Eye (tissue), 1 donor: ENCODE measurements at regions not wholly inside any gene's neighbourhood (a gene's known extent, or its start where the extent isn't known, plus 50 kb on each side); places are given as distances from the start of the nearest gene placed in this dataset.
"Not testable (repeated sequence)": the region's sequence is repeated elsewhere in the genome, so short reads cannot be mapped to it uniquely, and the experiment has no call there.

Source experiments
- DNase-seq: peaks from one replicate; pipeline ENCODE4 v3.0.0-alpha.2; 2015

GRCh38 chr2:87199228-87199627 lies 177.6 kb upstream of the PLGLB1 start:
- not testable (repeated sequence) for DNase-seq

- not testable (repeated sequence) for DNase-seq
Measured at GRCh38 chr2:87204569-87205147, 183.0 kb upstream of the PLGLB1 start.

DNA sequence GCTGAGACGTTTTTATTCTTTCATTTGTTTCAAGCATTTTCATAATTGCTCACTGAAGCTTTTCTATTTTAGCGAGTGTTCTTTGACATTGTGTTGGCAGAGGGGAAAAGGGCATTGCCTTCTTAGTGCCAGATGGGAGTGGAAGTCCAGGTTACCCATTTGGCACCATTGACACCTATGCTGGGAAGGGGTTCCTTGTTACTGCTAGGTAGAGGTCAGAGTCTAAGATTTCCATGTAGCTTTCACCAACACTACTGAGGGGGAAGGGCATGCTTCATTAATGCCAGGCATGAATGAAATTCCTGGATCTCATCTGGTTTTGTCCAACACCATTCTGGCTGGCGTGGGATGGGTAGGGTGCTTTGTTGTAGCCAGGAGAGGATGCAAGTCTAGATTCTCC lies 191.3 kb upstream of the PLGLB1 start:
- DNase-seq = not testable (repeated sequence)

DNA sequence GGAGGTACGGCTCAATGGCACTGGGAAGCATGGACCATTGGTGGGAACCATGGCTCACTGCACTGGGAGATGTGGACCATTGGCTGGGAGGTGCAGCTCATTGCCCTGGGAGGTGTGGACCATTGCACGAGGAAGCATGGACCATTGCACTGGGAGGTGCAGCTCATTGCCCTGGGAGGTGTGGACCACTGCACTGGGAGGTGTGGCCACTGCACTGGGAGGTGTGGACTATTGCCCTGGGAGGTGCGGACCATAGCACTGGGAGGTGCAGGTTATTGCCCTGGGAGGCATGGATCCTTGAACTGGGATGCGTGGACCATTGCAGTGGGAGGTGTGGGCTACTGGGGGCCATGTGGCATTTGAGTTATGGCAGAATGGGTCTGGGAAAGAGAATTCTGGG lies 195.4 kb upstream of the PLGLB1 start:
- not testable (repeated sequence) for DNase-seq

GRCh38 chr2:87217741-87218410 lies 196.2 kb upstream of the PLGLB1 start:
- not testable (repeated sequence) for DNase-seq

DNA sequence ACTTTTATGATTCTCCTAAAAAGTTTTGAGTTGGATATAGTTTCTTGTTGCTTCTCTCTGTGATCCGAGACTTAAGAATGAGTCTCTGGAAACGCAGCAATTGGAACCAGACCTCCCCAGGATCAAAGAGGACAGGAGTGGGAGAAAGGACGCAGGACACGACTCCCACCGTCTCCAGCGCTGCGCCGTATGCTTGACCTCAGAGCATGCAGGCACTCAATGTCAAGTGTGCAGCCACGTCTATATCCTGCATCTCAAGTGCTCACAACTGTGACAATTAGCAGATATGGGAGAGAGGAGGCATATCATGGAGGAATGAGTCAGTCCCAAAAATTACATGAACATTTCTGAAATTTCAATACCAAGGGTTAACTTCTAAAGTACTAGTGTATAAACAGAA lies 199.0 kb upstream of the PLGLB1 start:
- not testable (repeated sequence) for DNase-seq

- DNase-seq = not testable (repeated sequence)
Measured at GRCh38 chr2:87222131-87222530, 200.5 kb upstream of the PLGLB1 start.

GRCh38 chr2:87223873-87224272 lies 202.2 kb upstream of the PLGLB1 start:
- not testable (repeated sequence) for DNase-seq

DNA sequence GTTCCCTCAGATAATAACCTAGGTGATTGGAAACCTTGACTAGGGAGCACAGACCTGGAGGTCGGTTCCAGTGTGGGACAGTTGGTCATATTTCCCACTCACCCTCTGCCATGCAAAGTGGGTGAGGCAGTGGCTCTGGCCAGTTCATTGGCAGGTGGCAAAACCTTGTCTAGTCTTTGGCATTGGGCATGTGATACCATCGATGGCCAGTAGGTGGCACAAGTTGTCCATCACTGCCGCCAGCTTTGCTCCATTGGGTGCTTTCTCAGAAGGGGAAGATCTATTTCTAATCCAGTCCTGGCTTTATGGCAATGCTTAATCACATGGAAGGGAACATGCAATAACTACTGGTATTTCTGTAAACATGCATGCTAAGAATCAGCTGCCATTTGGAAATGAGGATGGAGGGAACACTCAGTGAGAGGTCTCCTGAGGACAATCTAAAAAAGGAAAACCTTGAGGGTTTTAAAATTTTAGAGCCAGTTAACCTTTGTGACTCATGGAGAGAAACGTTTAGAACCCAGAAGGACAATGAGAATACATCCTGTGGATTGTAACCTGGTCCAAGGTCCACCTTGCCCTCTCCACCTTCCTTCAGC lies 207.5 kb upstream of the PLGLB1 start:
- DNase-seq = peak; percentile 22

DNA sequence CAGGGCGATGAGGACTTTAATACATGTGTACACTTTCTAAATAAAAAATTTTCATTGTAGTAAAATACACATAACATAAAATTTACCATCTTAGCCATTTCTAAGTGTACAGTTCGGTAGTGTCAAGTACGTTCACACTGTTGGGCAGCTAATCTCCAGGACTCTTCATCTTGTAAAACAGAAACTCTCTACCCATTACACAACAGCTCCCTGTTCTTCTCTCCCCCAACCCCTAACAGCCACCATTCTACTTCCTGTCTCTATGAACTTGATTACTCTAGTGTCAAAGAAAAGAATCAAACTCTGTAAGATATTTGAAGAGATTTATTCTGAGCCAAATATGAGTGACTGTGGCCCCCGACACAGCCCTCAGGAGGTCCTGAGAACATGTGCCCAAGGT lies 208.3 kb upstream of the PLGLB1 start:
- not testable (repeated sequence) for DNase-seq

GRCh38 chr2:87235333-87235981 lies 213.8 kb upstream of the PLGLB1 start:
- not testable (repeated sequence) for DNase-seq

DNA sequence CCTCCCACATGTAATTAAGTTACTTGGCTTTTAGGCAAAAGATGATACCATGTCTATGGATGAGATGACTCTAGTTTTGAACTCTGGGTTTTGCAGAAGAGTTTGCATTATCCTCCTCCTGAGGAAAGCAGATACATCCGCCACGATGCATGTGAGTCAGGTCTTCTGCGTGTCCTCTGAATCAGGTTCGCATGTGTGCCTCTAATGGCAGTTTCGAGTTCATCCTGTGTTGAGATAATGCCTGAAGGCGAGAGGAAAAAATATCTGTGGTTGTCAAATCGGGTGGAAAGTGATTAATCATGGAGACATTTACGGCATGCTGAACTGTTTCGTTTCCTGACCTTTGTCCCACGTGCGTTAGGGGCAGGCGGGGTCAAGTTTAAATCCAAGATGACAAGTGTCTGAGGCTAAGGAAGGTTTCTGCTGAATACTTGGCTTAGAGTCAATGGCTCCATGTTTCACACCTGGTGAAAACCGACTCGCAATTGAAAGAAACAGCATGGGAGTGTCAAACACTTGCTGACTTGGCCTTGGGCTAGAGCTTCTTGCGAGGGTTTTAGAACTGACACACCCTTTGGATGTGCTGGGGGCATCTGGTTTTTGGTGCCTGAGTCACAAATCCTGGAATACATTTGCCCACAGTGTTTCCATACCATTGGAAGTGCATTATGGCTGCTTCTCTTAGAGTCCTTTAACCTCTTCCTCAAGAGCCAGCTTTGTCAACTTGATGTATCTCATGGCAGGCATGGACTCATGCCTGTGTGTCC lies 216.1 kb upstream of the PLGLB1 start:
- not testable (repeated sequence) for DNase-seq

- not testable (repeated sequence) for DNase-seq
Measured at GRCh38 chr2:87239558-87240215, 218.0 kb upstream of the PLGLB1 start.

GRCh38 chr2:87246066-87246717 lies 224.5 kb upstream of the PLGLB1 start:
- not testable (repeated sequence) for DNase-seq

DNA sequence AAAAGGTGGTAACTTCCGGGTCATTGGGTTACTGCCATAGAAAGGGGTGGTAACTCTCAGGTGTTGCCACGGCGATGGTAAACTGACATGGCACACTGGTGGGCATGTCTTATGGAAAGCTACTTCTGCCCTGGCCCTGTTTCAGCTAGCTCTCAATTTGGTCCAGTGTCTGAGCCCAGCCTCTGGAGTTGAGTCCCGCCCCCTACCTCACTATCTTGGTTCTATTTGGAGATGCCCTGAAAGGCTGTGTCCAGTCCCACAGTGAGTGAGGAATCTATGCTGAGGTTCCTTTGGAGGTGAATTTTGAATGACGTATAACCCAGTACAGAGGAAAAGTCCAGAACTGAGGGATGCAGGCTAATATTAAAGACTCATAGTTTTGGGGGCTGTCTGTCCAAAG lies 230.4 kb upstream of the PLGLB1 start:
- not testable (repeated sequence) for DNase-seq

GRCh38 chr2:87254562-87254961 lies 232.9 kb upstream of the PLGLB1 start:
- DNase-seq = not testable (repeated sequence)

- not testable (repeated sequence) for DNase-seq
Measured at GRCh38 chr2:87255410-87255809, 233.8 kb upstream of the PLGLB1 start.

DNA sequence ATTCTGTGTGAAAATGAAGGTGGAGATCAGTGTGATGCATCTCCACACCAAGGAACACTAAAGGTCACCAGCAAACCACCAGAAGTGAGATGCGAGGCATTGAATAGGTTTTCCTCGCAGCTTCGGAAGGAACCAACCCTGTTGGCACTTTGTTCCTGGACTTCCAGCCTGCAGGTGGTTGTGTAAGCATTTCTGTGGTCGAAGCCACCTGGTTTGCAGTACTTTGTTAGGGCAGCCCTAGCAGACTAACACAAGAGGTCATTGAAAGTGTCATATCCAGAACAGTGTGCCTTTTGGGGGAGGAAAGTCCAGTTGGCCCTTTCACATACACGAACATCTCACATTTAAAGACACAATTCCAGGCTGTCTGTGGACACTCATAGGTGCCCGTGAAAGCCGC lies 237.2 kb upstream of the PLGLB1 start:
- DNase-seq = not testable (repeated sequence)

DNA sequence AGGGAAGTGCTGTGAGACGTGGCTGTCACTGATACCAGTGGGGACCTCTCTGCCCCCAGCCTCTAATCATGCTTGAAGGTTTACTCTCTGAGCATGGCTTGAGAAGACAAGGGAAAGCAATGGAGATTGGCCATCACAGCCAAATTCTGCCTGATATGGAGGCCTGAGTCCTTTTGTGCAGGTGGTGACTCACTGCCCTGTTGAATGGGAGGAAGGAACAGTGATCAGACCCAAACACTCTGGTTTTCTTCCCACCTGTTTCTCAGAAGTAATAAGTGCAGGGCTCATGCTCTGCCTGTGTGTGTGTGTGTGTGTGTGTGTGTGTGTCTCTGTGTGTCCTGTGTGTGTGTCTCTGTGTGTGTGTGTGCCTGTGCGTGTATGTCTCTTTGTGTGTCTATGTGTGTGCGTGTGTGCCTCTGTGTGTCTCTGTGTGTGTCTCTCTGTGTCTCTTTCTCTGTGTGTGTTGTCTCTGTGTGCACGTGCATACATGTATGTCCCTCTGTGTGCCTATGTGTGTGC lies 240.6 kb upstream of the PLGLB1 start:
- not testable (repeated sequence) for DNase-seq

GRCh38 chr2:87263868-87264518 lies 242.3 kb upstream of the PLGLB1 start:
- not testable (repeated sequence) for DNase-seq

GRCh38 chr2:87275192-87275591 lies 253.5 kb upstream of the PLGLB1 start:
- DNase-seq = not testable (repeated sequence)
